HG03108 (cell line): ENCODE measurements at regions not wholly inside any gene's neighbourhood (a gene's known extent, or its start where the extent isn't known, plus 50 kb on each side); places are given as distances from the start of the nearest gene placed in this dataset.

Experiments
- ATAC-seq: cut with Tn5 transposase; IDR thresholded peaks from one replicate; pipeline ENCODE4 v1.9.1; 2021; ENCODE audit warnings: moderate library complexity; ENCODE audit not compliant: unreplicated experiment

DNA sequence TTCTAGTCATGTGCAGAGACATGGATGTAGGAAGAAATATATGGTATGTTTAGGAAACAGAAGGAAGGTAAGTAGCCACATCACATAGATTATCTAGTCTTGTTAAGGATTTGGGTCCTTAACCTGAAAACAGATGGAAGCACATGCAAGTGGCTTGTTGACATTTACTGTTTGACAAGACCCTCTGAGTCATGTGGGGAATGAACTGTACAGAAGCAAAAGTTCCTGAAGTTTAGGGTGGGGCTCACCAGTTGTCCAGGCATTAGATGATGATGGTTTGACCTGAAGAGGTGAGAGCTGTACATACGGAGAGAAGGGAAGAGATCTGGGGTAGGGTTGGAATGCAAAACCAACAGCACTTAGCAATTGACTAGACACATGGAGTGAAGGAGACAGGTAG, 281.1 kb upstream of the GRIP1 start:
- ATAC-seq, result no peak

DNA sequence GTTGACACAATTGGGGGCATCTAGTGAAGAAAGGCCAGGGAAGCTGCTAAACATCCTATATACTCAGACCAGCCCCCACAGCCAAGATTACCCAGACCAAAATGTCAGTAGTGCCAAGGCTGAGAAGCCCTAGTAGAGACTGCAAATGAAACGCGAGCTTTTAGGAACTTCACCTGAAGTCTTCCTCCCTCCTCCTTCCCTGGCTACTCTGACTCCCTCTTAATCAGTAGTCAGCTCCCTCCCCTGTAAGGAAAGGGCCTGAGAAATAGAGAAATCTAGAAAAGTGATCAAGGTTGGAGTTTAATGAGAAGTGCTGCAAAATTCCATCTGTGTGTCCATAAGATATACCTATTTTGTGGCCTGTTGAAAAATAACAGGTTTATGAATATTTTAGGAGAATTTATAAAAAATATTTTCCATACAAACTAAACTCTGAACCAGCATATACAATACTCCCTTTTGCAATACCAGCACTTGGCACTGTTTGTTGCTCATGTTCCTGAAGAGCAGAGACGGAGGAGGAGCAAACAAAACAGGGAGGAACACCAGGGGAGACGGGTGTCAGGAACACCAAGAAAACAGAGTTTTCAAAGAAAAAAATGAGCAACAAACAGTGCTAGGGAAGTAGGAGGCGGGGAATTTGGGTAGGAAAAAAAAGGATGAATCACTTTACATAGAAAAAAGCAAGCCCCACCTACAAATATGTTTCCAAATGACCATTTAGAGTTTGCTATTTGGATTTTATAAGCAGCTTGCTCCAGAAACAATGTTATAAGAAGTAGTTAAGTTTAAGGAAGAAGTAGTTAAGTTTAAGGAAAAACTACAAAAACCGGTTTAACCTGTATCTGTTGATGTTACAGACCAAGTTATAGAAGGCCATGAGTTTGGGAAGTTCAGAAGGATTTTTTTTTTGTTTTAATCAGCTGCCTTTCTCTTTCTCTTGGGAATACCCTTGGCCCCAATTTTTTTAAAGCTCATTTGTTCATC, 282.1 kb upstream of the GRIP1 start:
- no peak for ATAC-seq

DNA sequence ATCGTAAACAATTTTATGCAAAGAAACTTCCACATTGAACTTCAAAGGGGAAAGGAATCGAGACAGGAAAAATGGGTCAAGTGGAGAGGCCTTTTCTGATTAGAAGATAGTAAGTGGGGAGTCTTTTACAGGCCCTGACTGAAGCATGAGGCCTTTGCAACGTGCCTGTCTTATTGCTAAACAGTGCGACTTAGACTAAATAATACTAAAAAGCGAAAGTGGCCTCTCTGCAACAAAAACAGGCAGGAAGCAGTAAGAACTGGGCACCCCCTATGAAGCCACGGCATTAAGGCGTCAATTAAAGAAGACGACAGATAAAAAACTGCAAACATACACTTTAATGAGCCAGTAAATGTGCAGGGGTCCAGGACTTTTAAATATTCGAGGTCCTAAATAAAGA, 283.4 kb upstream of the GRIP1 start:
- no peak for ATAC-seq

DNA sequence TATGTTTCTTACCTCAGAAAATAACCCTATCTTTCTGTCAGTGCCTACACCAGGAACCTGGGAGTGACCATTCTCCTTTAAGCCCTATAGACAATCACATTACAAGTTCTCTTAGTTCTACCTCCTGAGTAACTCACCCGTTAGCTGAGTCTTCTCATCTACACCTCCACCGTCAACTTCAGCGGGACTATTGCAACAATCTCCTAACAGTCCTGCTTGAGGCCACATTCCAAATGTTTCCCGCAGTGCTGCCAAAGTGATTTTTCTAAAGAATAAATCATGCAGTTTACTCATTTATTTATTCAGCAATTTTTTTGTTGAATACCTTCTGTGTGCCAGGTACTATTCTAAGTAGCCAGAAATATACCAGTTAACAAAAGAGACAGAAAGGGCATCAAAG, 285.0 kb upstream of the GRIP1 start:
- no peak for ATAC-seq

DNA sequence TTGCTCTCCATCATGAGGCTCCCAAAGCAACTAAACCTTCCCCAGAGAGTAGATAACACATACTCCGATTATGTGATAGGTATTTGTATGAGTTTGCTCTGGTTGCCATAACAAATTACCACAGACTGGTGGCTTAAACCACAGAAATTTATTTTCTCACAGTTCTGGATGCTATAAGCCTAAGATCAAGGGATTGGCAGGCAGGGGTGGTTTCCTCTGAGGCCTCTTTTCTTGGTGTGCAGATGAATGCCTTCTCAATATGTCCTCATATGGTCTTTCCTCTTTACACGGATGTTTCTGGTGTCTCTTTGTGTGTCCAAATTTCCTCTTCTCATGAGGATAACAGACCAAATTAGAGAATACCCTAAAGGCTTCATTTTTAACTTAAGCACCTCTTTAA, 285.8 kb upstream of the GRIP1 start:
- no peak for ATAC-seq

DNA sequence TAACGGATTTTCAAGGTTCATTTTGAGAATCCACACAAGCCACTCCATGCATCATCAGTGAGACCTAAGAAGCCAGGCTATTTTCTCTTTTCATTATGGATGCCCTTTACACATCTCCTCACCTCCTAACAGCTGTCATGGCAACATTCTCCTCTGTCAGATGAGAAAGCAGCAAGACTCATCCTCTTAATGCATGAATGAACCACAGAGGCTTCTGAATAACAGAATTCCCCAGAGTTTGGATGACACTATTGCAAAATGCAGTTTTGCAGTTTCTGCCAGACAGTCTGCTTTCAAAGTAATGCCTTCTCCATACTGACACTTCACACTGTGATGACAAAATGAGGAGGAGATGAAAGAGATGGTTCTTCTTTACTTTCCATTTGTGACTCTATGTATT, 286.7 kb upstream of the GRIP1 start:
- no peak for ATAC-seq

DNA sequence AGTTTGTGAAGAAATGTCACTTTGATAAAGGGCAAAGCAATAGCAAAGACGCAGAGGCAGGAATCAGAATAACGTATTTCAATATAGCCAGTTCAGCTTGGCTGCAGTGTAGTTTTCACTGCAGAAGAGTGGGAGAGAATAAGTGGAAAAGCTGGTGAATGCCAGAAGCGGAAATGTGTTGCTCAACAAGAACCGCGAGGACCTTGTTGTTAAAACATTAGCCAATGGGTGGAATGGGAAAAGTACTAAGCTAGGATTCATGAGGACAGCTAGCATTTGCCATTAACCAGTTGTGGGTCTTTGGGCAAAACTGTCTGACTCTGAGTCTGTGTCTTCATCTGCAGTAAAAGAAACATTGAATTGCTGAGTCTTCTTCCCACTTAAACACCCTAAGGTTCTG, 292.9 kb upstream of the GRIP1 start:
- ATAC-seq, result no peak

DNA sequence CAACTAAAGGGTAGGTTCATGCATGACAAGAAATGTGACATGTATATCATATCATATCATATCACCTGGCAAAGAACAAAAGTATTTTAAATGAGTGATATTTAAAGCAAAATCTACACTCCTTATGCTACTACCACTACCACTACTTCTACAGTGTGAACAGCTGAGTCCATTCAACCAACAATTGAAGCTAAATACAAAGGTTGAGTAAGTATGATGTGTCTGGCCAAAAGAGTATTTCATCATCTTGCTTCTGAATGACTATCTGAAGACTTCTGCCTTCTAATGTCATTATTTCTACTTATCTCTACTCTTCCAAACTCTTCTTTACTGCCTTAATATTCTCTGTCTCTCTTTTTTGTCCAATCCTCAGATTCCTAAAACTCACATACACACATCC, 292.6 kb upstream of the CAND1 start:
- no peak for ATAC-seq

DNA sequence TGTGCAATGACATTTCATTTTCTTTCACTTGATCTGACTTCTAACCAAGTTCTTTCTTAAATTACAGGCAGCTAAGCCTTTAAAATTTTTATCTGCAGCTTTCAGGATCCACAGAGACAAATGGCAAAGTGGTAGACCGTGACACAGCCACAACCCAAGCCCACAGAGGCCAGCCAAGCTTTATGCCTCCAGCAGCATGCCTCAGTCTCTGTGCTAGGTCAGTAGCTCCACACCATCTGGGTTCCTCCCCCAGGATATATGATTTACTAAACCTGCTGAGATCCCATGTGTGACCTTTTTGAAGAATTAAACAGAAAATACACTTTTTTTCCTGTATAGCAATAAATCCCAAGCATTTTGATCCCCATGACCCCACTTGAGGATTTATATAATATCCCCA, 290.4 kb upstream of the CAND1 start:
- ATAC-seq, result no peak

DNA sequence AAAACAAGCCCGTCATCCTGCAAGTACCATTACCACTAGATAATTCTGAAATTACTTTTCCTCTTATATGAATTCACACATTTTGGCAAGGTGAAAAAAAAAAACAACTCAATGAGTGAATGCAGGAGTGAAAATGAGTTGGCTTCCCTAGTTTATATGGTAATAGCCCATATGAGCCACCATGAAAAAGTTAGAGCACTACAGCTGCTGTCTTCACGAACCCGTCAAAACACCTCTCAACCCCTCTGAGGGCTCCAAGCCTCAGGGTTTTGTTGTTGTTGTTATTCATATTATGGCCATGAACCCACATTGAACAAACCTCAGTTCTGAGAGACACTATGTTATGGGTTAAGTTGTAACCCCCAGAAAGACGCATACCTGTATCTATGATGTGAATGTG, 289.9 kb upstream of the CAND1 start:
- ATAC-seq, result no peak

DNA sequence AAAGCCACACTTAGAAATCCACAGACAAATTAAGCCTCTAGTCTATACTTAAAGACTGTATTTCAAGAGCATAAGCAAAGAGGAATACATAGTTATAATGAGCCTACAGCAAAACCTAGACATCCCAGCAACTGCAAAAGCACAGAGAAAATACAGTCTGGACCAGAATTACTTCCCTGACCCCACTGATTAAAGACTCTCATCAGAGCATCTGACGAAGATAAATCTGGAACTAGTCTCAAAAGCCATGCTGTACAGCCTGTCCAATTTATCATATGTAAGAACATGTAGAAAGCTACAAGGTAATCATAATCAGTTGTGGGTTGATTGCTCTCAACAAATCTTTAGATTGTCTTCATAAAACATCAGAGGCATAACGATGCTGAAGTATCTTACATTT, 285.1 kb upstream of the CAND1 start:
- ATAC-seq, result no peak

DNA sequence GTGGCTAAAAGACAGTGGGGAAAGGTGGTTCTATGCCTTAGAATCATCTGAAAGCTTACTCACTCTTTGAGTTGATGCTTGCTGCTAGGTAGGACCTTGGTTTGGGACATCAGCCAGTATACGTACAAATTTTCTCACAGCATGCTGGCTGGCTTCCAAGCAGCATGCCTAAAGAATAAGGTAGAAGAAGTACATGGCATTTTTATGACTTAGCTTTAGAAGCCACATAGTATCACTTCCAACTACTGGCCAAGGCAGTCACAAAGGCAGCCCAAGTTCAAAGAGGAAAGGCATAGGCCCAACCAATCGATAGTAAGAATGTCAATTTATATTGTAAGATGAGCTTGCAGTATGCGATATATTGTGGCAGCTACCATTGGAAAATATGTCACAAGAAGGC, 284.2 kb upstream of the CAND1 start:
- ATAC-seq, result no peak

DNA sequence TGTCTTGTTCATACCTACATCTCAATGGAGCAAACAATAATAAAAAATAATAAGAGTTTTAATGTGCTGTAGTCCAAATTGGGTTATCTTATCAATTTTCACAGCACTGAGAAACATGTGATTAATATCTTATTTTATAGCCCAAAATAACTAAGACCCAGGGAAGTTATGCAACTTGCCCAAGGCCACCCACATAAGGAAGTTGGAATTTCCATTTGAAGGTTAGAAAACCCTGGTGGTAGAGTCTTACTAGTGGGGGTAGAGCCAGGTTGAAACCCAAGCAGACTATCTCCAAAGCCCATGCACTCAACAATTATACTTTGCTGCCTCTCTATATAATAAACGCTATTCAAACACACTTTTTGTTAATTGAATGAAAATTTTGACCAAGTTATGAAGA, 270.0 kb upstream of the CAND1 start:
- ATAC-seq, result no peak

DNA sequence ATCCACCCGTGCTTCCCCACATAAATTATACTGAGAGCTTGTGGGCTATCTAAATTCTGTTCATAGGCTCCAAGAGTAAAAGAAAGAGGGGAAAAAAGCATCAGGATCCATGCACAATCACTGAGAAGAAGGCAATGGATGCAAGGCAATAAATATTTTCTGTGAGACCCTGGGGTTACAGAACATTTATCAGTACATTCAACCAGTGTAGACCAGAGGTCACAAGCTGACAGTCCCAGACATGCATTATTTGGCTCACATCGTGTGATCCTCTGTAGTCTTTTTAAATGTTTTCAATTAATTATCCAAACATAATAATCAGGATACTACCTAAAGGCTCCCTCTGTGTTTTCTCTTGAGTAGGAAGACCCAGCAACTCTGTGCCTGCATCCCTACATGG, 267.9 kb upstream of the CAND1 start:
- no peak for ATAC-seq

DNA sequence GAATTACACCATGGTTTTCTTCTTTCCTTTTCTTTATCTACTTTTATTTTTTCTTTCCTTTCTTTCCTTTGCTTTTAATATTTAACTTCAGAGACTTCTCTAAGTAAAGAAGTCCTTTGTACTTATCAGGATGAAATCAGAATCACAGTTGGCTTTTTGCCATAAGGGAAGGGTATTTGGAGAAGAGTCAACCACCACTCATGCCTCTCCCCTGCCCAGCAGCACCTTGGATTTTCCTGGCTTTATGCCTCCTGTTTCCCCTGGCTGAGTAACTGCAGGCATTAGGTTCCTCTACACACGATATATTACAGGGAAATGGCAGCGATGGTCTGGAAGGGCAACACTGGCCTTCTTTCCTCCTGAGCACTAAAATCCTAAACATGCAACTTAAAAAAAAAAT, 266.4 kb upstream of the CAND1 start:
- no peak for ATAC-seq

DNA sequence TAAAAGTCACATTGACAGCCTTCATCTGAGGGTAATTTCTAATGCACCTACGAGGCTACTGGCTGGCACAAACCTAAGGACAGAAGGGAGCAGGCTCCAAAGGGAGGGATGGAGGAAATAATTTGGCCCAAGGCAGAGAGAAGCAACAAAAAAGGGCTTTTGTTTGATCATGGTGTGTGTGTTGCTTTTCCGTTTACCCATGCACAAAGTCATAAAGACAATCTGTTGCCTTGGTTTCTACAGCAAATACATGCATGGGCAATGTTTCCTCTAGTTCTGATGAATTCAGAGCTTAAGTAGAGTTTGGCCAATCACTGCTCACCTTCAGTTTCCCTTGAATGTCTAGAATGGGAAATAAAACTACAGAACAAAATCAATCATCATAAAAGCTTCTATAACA, 262.5 kb upstream of the CAND1 start:
- ATAC-seq, result no peak

DNA sequence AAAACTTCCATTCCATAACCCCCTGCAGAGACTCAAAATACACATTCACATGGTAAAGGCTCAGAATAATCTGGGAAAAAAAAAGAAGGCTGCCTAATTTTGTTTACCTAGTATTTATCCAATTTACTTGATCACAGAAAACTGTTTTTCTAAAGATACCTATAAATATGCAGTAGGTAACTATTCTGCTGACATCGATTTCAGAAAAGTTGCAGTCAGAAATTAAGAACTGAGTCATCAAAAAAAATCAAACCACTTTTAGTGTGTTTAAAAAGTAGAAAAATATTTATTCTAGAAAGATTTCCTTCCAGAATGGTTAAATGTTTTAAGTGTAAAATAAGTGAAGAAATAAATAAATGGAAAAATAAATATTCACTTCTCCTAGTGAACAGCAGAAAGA, 254.5 kb upstream of the CAND1 start:
- ATAC-seq, result no peak

DNA sequence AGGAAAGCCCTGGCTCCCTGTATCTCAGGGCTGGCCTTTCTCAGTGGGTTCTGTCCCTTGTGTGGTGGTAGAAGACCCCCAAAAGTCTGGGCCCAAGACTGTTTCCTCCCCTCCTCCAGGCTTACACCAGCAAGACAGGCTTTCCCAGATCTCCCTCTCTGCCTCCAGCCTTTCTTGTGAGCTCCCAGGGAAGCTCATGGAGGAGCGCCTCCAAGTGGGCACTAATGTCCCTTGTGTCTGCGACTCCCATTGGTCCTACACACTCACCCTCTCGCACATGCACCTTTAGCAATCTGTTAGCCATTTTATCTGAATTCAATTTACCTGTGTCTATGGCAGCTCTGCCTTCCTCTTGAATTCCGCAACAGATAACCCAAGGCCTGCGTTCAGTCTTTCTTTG, 251.1 kb upstream of the CAND1 start:
- no peak for ATAC-seq

DNA sequence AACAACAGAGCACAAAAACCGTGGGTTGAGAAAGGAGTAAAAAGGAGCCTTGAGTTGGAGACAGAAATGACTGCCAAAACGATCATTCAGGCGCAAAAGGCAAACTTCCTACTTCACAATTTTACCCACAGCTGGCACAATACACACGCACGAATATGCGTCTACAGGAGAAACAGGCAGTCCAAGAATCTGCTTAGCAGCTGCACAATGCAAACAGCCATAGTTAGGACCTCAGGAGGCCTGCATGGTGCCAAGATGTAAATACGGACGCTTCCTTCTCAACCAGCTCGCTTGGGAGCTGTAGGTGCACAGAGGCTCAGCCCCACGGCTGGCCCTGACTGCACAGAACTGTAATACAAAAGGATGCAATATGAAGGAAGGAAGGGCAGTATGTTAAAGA, 250.1 kb upstream of the CAND1 start:
- ATAC-seq, result no peak

DNA sequence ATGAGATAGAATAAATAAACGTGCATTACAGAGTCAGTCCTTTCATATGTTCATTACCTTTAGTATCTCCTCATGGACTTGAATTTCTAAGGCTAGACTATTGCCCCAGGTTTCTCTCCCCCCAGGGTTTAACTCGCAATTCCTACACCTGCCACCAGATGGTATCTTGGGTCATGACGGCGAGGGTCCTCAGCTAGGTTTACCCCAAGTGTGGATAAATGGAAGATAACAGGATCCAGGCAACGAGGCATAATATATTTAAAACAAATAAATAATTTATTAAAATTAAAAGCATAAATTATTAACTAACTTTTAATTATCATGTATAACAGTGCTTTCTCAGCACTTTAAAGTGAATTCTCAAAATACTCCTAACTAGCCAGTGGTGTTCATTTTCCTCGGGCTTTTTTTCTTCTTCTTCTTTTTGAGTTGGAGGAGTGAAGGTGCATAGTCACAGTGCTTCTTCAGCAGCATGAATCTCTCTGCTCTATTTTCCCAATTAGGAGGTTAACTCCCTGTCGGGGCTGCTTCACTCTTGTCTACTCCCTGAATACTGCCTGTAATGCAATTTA, 243.5 kb upstream of the CAND1 start:
- no peak for ATAC-seq

DNA sequence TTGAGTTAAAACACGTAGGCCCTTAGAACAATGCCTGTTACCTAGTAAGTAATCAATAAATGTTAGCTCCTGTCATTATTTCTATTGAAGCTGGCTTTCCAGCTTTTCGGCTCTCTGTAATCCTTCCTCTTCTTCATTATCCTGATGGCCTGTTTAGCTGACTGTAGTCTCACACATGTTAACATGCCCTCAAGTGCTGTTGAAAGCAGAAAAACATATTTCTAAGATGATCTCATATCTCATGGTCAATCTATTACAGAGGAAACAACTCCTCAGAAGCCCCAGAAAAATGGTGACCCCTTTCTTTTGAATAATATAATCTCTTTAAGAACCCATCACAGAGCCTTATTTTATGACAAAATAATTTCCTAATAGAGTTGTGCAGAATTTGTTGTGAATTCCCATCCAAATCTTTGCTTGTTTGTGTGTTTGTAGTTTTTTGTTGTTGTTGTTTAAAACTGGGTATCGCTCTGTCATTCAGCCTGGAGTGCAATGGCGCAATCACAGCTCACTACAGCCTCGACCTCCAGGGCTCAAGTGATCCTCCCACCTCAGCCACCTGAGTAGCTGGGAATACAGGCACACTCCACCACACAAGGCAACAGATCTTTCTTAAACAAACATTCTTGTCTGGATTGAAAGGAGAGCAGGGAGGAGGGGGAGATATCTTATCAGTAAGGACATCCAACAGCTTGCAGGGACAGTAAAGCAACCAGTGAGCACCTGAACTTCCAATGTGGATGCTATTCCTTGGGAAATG, 242.5 kb upstream of the CAND1 start:
- no peak for ATAC-seq

DNA sequence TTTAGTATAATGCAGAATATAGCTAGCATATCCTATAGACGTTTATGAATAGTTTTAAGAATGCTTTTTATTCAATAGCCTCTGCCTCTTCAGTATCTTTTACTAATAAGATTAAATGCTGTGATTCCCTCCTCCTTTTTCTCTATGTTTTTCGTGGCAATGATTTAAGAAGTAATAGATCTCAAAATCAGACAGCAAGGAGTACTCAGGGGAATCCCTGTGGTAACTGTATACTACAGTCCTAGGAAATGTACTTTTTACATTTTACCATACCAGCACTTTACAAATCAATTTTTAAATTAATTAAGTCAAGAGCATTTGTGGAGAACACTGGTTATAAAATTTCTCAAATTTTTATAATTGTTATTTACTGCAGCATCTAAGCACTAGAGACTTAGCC, 240.6 kb upstream of the CAND1 start:
- ATAC-seq, result no peak
